ENCODE measurements at regions not wholly inside any gene's neighbourhood (a gene's known extent, or its start where the extent isn't known, plus 50 kb on each side); places are given as distances from the start of the nearest gene placed in this dataset.

GRCh38 chr2:58484221-58484620, 243.1 kb upstream of the FANCL start:
- no peaks in the 10 kb centered on the region for H3K36me3 ChIP-seq (replicated peaks; ENCODE audit: insufficient read depth, low read length)
- H3K4me2 ChIP-seq (ENCODE audit: low read depth, low read length): no peak overlapping the region
- TF ChIP-seq EZH2phosphoT487 (IDR thresholded peaks at IDR 0.05; ENCODE audit: low read length) (no peak), EZH2 (optimal IDR thresholded peaks at IDR 0.05; ENCODE audit: low read depth, low read length) (no peak)
- TF ChIP-seq, protein P1, sequence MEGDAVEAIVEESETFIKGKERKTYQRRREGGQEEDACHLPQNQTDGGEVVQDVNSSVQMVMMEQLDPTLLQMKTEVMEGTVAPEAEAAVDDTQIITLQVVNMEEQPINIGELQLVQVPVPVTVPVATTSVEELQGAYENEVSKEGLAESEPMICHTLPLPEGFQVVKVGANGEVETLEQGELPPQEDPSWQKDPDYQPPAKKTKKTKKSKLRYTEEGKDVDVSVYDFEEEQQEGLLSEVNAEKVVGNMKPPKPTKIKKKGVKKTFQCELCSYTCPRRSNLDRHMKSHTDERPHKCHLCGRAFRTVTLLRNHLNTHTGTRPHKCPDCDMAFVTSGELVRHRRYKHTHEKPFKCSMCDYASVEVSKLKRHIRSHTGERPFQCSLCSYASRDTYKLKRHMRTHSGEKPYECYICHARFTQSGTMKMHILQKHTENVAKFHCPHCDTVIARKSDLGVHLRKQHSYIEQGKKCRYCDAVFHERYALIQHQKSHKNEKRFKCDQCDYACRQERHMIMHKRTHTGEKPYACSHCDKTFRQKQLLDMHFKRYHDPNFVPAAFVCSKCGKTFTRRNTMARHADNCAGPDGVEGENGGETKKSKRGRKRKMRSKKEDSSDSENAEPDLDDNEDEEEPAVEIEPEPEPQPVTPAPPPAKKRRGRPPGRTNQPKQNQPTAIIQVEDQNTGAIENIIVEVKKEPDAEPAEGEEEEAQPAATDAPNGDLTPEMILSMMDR (IDR thresholded peaks at IDR 0.05; ENCODE audit: low read length): no peak
- H2AFZ ChIP-seq (ENCODE audit: low read length): no peak overlapping the region
- no peaks in the 10 kb centered on the region for H3K27me3 ChIP-seq (replicated peaks; ENCODE audit: insufficient read depth, low read length)
- no peaks in the 10 kb centered on the region for H3K9me3 ChIP-seq (replicated peaks; ENCODE audit: insufficient read depth, low read length)
- H3K79me2 ChIP-seq (ENCODE audit: low read length): no peaks in the 10 kb centered on the region
- no peak overlapping the region for H3K27ac ChIP-seq (ENCODE audit: low read length)
- no peak overlapping the region for H3K4me3 ChIP-seq (ENCODE audit: low read length)
- H3K9ac ChIP-seq (ENCODE audit: low read length): no peak overlapping the region
- H3K4me1 ChIP-seq (ENCODE audit: low read length): no peaks in the 10 kb centered on the region
- no peak for DNase-seq
- H3F3A ChIP-seq (ENCODE audit: insufficient read depth, low read length): no peaks in the 10 kb centered on the region
- H4K20me1 ChIP-seq (ENCODE audit: insufficient read depth, low read length): no peaks in the 10 kb centered on the region
- H3K9me2 ChIP-seq (replicated peaks; ENCODE audit: insufficient read depth, low read length): no peaks in the 10 kb centered on the region

GRCh38 chr2:58483307-58483706, 242.2 kb upstream of the FANCL start:
- TF ChIP-seq EZH2 (optimal IDR thresholded peaks at IDR 0.05; ENCODE audit: low read depth, low read length): no peak
- TF ChIP-seq, protein P1 (IDR thresholded peaks at IDR 0.05; ENCODE audit: low read length): no peak
- no peak for TF ChIP-seq EZH2phosphoT487 (IDR thresholded peaks at IDR 0.05; ENCODE audit: low read length)
- Histone ChIP-seq H3K27ac (ENCODE audit: low read length) (no peak overlapping the region), H3K27me3 (replicated peaks; ENCODE audit: insufficient read depth, low read length) (no peaks in the 10 kb centered on the region), H3K79me2 (ENCODE audit: low read length) (no peaks in the 10 kb centered on the region), H4K20me1 (ENCODE audit: insufficient read depth, low read length) (no peaks in the 10 kb centered on the region), H3K4me2 (ENCODE audit: low read depth, low read length) (no peak overlapping the region), H3K4me1 (ENCODE audit: low read length) (no peaks in the 10 kb centered on the region), H3K9me3 (replicated peaks; ENCODE audit: insufficient read depth, low read length) (no peaks in the 10 kb centered on the region), H3F3A (ENCODE audit: insufficient read depth, low read length) (no peaks in the 10 kb centered on the region), H3K4me3 (ENCODE audit: low read length) (no peak overlapping the region), H3K9me2 (replicated peaks; ENCODE audit: insufficient read depth, low read length) (no peaks in the 10 kb centered on the region), H3K36me3 (replicated peaks; ENCODE audit: insufficient read depth, low read length) (no peaks in the 10 kb centered on the region), H3K9ac (ENCODE audit: low read length) (no peak overlapping the region), H2AFZ (ENCODE audit: low read length) (no peak overlapping the region)
- DNase-seq: no peak

DNA sequence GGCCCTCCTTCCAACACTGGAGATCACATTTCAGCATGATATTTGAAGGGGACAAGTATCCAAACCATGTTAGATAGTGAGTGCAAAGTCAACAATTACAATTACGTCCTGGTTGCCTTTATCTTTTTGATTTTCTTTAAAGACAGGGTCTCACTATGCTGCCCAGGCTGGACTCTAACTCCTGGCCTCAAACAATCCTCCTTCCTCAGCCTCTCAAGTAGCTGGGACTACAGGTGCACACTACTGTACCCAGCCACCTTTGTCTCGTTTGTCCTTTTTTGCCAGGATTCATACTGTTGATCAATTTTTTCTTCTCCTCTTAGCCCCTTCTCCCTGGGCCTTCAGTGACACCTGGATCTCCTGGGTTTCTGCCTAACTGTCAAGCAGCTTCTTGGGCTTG, 240.5 kb upstream of the FANCL start:
- Histone ChIP-seq H3K4me1 (ENCODE audit: low read length) (no peaks in the 10 kb centered on the region), H2AFZ (ENCODE audit: low read length) (no peak overlapping the region), H3K9me3 (replicated peaks; ENCODE audit: insufficient read depth, low read length) (no peaks in the 10 kb centered on the region), H4K20me1 (ENCODE audit: insufficient read depth, low read length) (no peaks in the 10 kb centered on the region), H3K79me2 (ENCODE audit: low read length) (no peaks in the 10 kb centered on the region), H3K9ac (ENCODE audit: low read length) (no peak overlapping the region), H3F3A (ENCODE audit: insufficient read depth, low read length) (no peaks in the 10 kb centered on the region), H3K4me3 (ENCODE audit: low read length) (no peak overlapping the region), H3K27me3 (replicated peaks; ENCODE audit: insufficient read depth, low read length) (no peaks in the 10 kb centered on the region), H3K4me2 (ENCODE audit: low read depth, low read length) (no peak overlapping the region), H3K9me2 (replicated peaks; ENCODE audit: insufficient read depth, low read length) (no peaks in the 10 kb centered on the region), H3K27ac (ENCODE audit: low read length) (no peak overlapping the region), H3K36me3 (replicated peaks; ENCODE audit: insufficient read depth, low read length) (no peaks in the 10 kb centered on the region)
- DNase-seq: no peak
- TF ChIP-seq EZH2 (optimal IDR thresholded peaks at IDR 0.05; ENCODE audit: low read depth, low read length): no peak
- TF ChIP-seq, protein P1 (IDR thresholded peaks at IDR 0.05; ENCODE audit: low read length): no peak
- no peak for TF ChIP-seq EZH2phosphoT487 (IDR thresholded peaks at IDR 0.05; ENCODE audit: low read length)

Measured in MM.1S (cell line).